B cell (primary cell): ENCODE measurements at regions not wholly inside any gene's neighbourhood (a gene's known extent, or its start where the extent isn't known, plus 50 kb on each side); places are given as distances from the start of the nearest gene placed in this dataset.

Experiments
- EZH2 ChIP-seq: IDR thresholded peaks from 2 replicates; pipeline ENCODE4 v1.6.1; 2012; ENCODE audit warnings: borderline replicate concordance, low read depth, mild to moderate bottlenecking, moderate library complexity, low read length; ENCODE audit not compliant: insufficient read depth, poor library complexity, severe bottlenecking
- TF ChIP-seq, protein P1 (sequence below): fragments of 200-600 bp; IDR thresholded peaks from one replicate; pipeline ENCODE4 v1.8.0; 2022; ENCODE audit warnings: antibody characterized with exemption, mild to moderate bottlenecking

DNA sequence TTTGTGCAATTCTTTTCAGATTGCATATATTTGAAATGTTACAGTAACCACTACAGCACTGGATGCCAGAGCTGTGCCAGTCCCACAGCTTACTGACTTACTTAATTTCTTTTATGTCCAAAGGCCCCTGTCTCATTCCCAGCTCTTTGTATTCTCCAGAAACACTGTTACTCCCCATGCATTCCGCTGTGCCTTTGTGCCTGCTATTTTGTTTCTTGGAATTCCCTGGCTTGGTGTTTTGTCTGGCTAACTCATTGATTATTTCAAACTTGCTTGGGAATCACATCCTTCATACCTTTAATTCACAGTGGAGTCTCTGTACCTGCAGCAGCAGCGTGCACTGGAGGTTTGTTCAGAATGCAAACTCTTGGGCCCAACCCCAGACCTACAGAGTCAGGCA, 601.9 kb upstream of the DDX18 start:
- TF ChIP-seq, protein P1, sequence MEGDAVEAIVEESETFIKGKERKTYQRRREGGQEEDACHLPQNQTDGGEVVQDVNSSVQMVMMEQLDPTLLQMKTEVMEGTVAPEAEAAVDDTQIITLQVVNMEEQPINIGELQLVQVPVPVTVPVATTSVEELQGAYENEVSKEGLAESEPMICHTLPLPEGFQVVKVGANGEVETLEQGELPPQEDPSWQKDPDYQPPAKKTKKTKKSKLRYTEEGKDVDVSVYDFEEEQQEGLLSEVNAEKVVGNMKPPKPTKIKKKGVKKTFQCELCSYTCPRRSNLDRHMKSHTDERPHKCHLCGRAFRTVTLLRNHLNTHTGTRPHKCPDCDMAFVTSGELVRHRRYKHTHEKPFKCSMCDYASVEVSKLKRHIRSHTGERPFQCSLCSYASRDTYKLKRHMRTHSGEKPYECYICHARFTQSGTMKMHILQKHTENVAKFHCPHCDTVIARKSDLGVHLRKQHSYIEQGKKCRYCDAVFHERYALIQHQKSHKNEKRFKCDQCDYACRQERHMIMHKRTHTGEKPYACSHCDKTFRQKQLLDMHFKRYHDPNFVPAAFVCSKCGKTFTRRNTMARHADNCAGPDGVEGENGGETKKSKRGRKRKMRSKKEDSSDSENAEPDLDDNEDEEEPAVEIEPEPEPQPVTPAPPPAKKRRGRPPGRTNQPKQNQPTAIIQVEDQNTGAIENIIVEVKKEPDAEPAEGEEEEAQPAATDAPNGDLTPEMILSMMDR = no peak
- TF ChIP-seq EZH2 = no peak
